ENCODE measurements at regions not wholly inside any gene's neighbourhood (a gene's known extent, or its start where the extent isn't known, plus 50 kb on each side); places are given as distances from the start of the nearest gene placed in this dataset.

DNA sequence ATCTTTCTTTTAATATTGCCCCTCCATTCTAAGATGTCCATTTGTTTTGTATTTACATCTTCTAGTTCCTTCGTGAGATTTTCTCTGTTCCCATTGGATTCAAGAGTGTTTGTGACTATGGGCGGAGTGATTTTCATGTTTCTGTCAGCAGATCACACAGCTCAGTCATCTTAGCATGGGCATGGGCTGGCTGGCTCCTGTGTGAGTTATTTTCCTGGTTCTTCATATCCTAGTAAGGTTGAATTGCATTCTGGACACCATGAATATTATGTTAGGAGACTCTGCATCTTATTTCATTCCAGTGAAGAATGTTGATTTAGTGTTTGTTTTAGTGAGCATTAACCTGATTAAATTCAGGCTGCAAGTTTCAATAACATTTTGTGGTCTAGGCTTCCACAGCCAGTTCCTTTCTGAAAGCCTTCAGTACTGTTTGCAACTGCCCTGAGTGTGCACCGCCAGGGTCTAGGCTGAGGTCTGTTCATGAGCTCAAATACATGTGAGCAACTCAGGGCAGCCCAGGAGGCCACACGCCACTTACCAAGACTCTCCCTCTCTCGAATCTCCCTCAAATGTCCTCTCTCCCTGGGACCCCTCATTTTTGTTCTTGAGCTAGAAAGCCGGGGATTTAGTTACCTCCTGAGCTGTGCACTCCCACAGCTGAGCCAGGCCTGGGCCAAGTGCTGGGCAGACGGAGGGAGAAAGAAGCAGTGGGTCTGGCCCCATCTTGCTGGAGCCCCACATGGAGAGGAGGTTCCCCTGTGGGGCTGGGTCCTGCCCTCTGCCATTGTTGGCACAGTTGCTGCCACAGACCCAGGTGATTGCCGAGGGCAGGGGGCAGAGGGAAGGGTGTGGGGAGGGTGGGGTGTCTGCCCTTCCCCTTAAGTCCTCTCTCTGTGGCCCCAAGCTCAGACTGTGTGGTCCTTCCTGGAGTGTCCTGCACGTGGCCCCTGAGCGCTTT is 145.9 kb downstream of the RTP5 start:
- no peak overlapping the region for H4K8ac ChIP-seq (ENCODE audit: extremely low read depth, insufficient read depth, low read length)
- ChIA-PET CTCF (ENCODE audit: partially characterized antibody) (no interaction called here), POLR2A (ENCODE audit: partially characterized antibody) (no interaction called here)
- H2BK20ac ChIP-seq (ENCODE audit: low read length): no peak overlapping the region
- no peak overlapping the region for H3K23ac ChIP-seq (ENCODE audit: insufficient read length)
- 85% methylated on average over 10 of the region's 10 CpGs; no CpG with 5 or more reads in 1 of the 2 experiments for WGBS, 2 experiments (ENCODE audit: extremely low coverage in 1 of 2, insufficient coverage in 1 of 2, insufficient read length in 1 of 2, insufficient replicate concordance in 2 of 2, low coverage in 1 of 2, low lambda C conversion rate in 2 of 2, missing lambda C conversion rate in 1 of 2)
- no peak overlapping the region for H3K27ac ChIP-seq (ENCODE audit: low read depth, low read length)
- DNase-seq (ENCODE audit: low read depth in 1 of 2, low spot score in 2 of 2) (no peak), FAIRE-seq (no peak)
- no peak overlapping the region for H3K14ac ChIP-seq (ENCODE audit: insufficient read length)
- H2AFZ ChIP-seq (ENCODE audit: low read length): no peak overlapping the region
- H3K4ac ChIP-seq (replicated peaks; ENCODE audit: insufficient read length, low read depth, low read length): no peak overlapping the region
- H3K79me2 ChIP-seq (ENCODE audit: control insufficient read depth in 1 of 2, insufficient read depth in 2 of 2, low read length in 2 of 2): no peaks in the 10 kb centered on the region
- no peaks in the 10 kb centered on the region for H4K20me1 ChIP-seq (replicated peaks in 1 of 2; ENCODE audit: control insufficient read depth in 1 of 2, insufficient read depth in 2 of 2, low read length in 2 of 2)
- H3K56ac ChIP-seq (replicated peaks; ENCODE audit: insufficient read length, low read depth, low read length): no peak overlapping the region
- H2BK12ac ChIP-seq (ENCODE audit: low read depth, low read length): no peak overlapping the region
- no peak overlapping the region for H4K91ac ChIP-seq (replicated peaks; ENCODE audit: insufficient read length, low read length)
- H3K79me1 ChIP-seq (ENCODE audit: low read depth, low read length): no peaks in the 10 kb centered on the region
- no peak overlapping the region for H2BK15ac ChIP-seq (ENCODE audit: low read length)
- no peaks in the 10 kb centered on the region for H3K36me3 ChIP-seq (ENCODE audit: control insufficient read depth in 2 of 4, insufficient read depth in 4 of 4, low read length in 3 of 4)
- no peak overlapping the region for H4K5ac ChIP-seq (ENCODE audit: insufficient read length, low read depth, low read length)
- TF ChIP-seq, protein P1, sequence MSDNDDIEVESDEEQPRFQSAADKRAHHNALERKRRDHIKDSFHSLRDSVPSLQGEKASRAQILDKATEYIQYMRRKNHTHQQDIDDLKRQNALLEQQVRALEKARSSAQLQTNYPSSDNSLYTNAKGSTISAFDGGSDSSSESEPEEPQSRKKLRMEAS (IDR thresholded peaks at IDR 0.05): no peak
- TF ChIP-seq RBBP5 (IDR thresholded peaks at IDR 0.05; ENCODE audit: borderline replicate concordance, low read depth, low read length) (no peak), HDAC2 (IDR thresholded peaks at IDR 0.05; ENCODE audit: borderline replicate concordance in 1 of 2, low read depth in 2 of 2, low read length in 2 of 2) (no peak), SAP30 (IDR thresholded peaks at IDR 0.05; ENCODE audit: insufficient read depth, insufficient replicate concordance, low read length) (no peak), CBX8 (IDR thresholded peaks at IDR 0.05; ENCODE audit: borderline replicate concordance, low read depth, low read length) (no peak), EP300 (IDR thresholded peaks at IDR 0.05; ENCODE audit: borderline replicate concordance in 1 of 2, low read depth in 2 of 2, low read length in 2 of 2) (no peak), ZNF274 (IDR thresholded peaks at IDR 0.05; ENCODE audit: borderline replicate concordance, extremely low read depth, low read length) (no peak)
- TF ChIP-seq, protein P2, sequence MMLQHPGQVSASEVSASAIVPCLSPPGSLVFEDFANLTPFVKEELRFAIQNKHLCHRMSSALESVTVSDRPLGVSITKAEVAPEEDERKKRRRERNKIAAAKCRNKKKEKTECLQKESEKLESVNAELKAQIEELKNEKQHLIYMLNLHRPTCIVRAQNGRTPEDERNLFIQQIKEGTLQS (IDR thresholded peaks at IDR 0.05; ENCODE audit: insufficient read depth, low read depth, low read length): no peak
- peaks cover 0 to 39% of the 10 kb centered on the region in 2 experiments; a peak in 2 of 4 replicates for H3K9me3 ChIP-seq (ENCODE audit: insufficient read depth in 2 of 2, low read depth in 1 of 2, low read length in 1 of 2)
- H3K9ac ChIP-seq (replicated peaks in 1 of 4; ENCODE audit: extremely low read depth in 1 of 4, low read depth in 3 of 4, low read length in 3 of 4): no peak overlapping the region
- H3K27me3 ChIP-seq (replicated peaks in 1 of 4; ENCODE audit: control insufficient read depth in 3 of 4, extremely low read depth in 1 of 4, insufficient read depth in 3 of 4, low read length in 3 of 4): no peaks in the 10 kb centered on the region
- no peak overlapping the region for H2AK5ac ChIP-seq (ENCODE audit: low read depth, low read length)
- no peak overlapping the region for H2BK5ac ChIP-seq (ENCODE audit: low read depth, low read length)
- H3K4me2 ChIP-seq (ENCODE audit: insufficient read depth in 1 of 2, low read depth in 2 of 2, low read length in 2 of 2): no peak overlapping the region
- H3K23me2 ChIP-seq (ENCODE audit: low read depth, low read length): no peaks in the 10 kb centered on the region
- no peak overlapping the region for H3K18ac ChIP-seq (ENCODE audit: extremely low read depth, low read length)
- H3K4me1 ChIP-seq (replicated peaks in 1 of 4; ENCODE audit: control insufficient read depth in 3 of 4, insufficient read depth in 4 of 4, low read length in 3 of 4): no peaks in the 10 kb centered on the region
- no peak overlapping the region for H3K4me3 ChIP-seq (ENCODE audit: extremely low read depth in 1 of 4, insufficient read depth in 2 of 4, low read depth in 3 of 4, low read length in 4 of 4)
- H2BK120ac ChIP-seq (replicated peaks; ENCODE audit: low read depth, low read length): no peak overlapping the region

Data from H1 (cell line).